B cell (primary cell): ENCODE measurements at regions not wholly inside any gene's neighbourhood (a gene's known extent, or its start where the extent isn't known, plus 50 kb on each side); places are given as distances from the start of the nearest gene placed in this dataset.

Experiments
- ATAC-seq: fragments of 200-7000 bp; cut with Tn5 transposase; one replicate; pipeline ENCODE4 v1.10.0; 2021; ENCODE audit warnings: low read depth, mild to moderate bottlenecking, moderate number of reproducible peaks, moderate library complexity
- CTCF ChIA-PET: fragments of 350-600 bp; sonication (Branson Sonifier 250); formaldehyde crosslinking; loops from one replicate; lab custom pipeline; 2021; ENCODE audit warnings: antibody characterized with exemption, inconsistent platforms; lab: Charles Lee
- POLR2A ChIA-PET: fragments of 350-600 bp; sonication (Branson Sonifier 250); formaldehyde crosslinking; loops from one replicate; lab custom pipeline; 2021; ENCODE audit warnings: antibody characterized with exemption; lab: Charles Lee
- DNase-seq: peaks from one replicate; pipeline ENCODE4 v3.0.0; 2013
- H2AFZ ChIP-seq: 2 replicates; pipeline ENCODE4 v1.6.1; 2012; ENCODE audit warnings: mild to moderate bottlenecking, low read depth, low read length; ENCODE audit not compliant: insufficient read depth, poor library complexity, severe bottlenecking
- H3K27ac ChIP-seq, 2 donors: 1 replicate in 1 of 2; 2 replicates in 1 of 2; pipeline ENCODE4 v1.5.1; 2012 to 2013; ENCODE audit warnings: low read length in 2 of 2, mild to moderate bottlenecking in 2 of 2, moderate library complexity in 1 of 2
- H3K27me3 ChIP-seq, 4 experiments: fragments of 200-600 bp in 1 of 4; sonication (generic) in 1 of 4; replicated peaks in 1 of 4; 1 replicate in 2 of 4; 2 replicates in 2 of 4; pipeline versions ENCODE4 v1.6.1 to v1.7.0; 2013 to 2016; ENCODE audit warnings: low read length in 3 of 4, mild to moderate bottlenecking in 2 of 4, mixed read lengths in 1 of 4, moderate library complexity in 1 of 4; ENCODE audit not compliant: insufficient read depth in 4 of 4, control insufficient read depth in 3 of 4; ENCODE audit errors: control extremely low read depth in 1 of 4
- H3K36me3 ChIP-seq, 2 experiments: replicated peaks in 1 of 2; 1 replicate in 1 of 2; 2 replicates in 1 of 2; pipeline versions ENCODE4 v1.6.1 to v1.7.1; 2013; ENCODE audit warnings: low read length in 1 of 2; ENCODE audit not compliant: insufficient read depth in 2 of 2, control insufficient read depth in 1 of 2; ENCODE audit errors: control extremely low read depth in 1 of 2, extremely low read depth in 1 of 2
- H3K4me1 ChIP-seq, 2 donors: fragments of 200-600 bp in 1 of 2; sonication (generic) in 1 of 2; 1 replicate in 1 of 2; 2 replicates in 1 of 2; pipeline versions ENCODE4 v1.5.1 to v1.6.1; 2013 to 2017; ENCODE audit warnings: low read length in 2 of 2; ENCODE audit not compliant: control insufficient read depth in 2 of 2, insufficient read depth in 2 of 2
- H3K4me2 ChIP-seq: replicated peaks from 2 replicates; pipeline ENCODE3; 2012; ENCODE audit warnings: mild to moderate bottlenecking, low read depth, low read length; ENCODE audit not compliant: poor library complexity, severe bottlenecking
- H3K4me3 ChIP-seq, 5 experiments: fragments of 200-600 bp in 1 of 5; sonication (generic) in 1 of 5; 1 replicate in 3 of 5; 2 replicates in 2 of 5; pipeline versions ENCODE4 v1.5.1 to v1.7.0; 2011 to 2016; ENCODE audit warnings: low read length in 4 of 5, mild to moderate bottlenecking in 4 of 5, low read depth in 2 of 5, control low read depth in 1 of 5, moderate library complexity in 1 of 5; ENCODE audit not compliant: insufficient read depth in 1 of 5; ENCODE audit errors: control extremely low read depth in 1 of 5, extremely low read depth in 1 of 5
- H3K79me2 ChIP-seq: fragments of 200-600 bp; sonication (generic); one replicate; pipeline ENCODE4 v1.6.0; 2016; ENCODE audit warnings: low read length; ENCODE audit not compliant: control insufficient read depth, insufficient read depth
- H3K9ac ChIP-seq: fragments of 200-600 bp; sonication (generic); 2 replicates; pipeline ENCODE4 v1.6.1; 2017; ENCODE audit warnings: mild to moderate bottlenecking, low read length, moderate library complexity
- H3K9me3 ChIP-seq, 3 donors: one replicate each; pipeline versions ENCODE4 v1.6.1 to v1.7.1; 2013; ENCODE audit warnings: low read length in 2 of 3; ENCODE audit not compliant: control insufficient read depth in 2 of 3, insufficient read depth in 1 of 3; ENCODE audit errors: control extremely low read depth in 1 of 3
- H4K20me1 ChIP-seq: 2 replicates; pipeline ENCODE4 v1.6.0; 2012; ENCODE audit warnings: mild to moderate bottlenecking, low read length; ENCODE audit not compliant: insufficient read depth, control insufficient read depth, poor library complexity, severe bottlenecking
- H3K27ac Mint-ChIP-seq: one replicate; pipeline ENCODE4 v1.8.0; 2021; ENCODE audit warnings: mixed read lengths
- H3K27me3 Mint-ChIP-seq: one replicate; pipeline ENCODE4 v1.8.0; 2021; ENCODE audit warnings: mixed read lengths
- H3K4me1 Mint-ChIP-seq: one replicate; pipeline ENCODE4 v1.8.0; 2021; ENCODE audit warnings: mixed read lengths
- H3K4me3 Mint-ChIP-seq: one replicate; pipeline ENCODE4 v1.8.0; 2021; ENCODE audit warnings: mixed read lengths
- H3K9me3 Mint-ChIP-seq: one replicate; pipeline ENCODE4 v1.8.0; 2022; ENCODE audit warnings: mixed read lengths; ENCODE audit not compliant: insufficient read depth
- EZH2 ChIP-seq: IDR thresholded peaks from 2 replicates; pipeline ENCODE4 v1.6.1; 2012; ENCODE audit warnings: borderline replicate concordance, low read depth, mild to moderate bottlenecking, moderate library complexity, low read length; ENCODE audit not compliant: insufficient read depth, poor library complexity, severe bottlenecking
- WGBS: methylation state at CpG from one replicate; pipeline ENCODE4 v1.1.5; 2013; ENCODE audit warnings: missing lambda C conversion rate; ENCODE audit not compliant: insufficient coverage; 5-methylcytosine and 5-hydroxymethylcytosine counted together
- intact Hi-C: fragments of 100-400 bp; cut with micrococcal nuclease; formaldehyde crosslinking; loops from one replicate; pipeline ENCODE4 v1.10.0; 2022
- TF ChIP-seq, protein P1 (sequence below): fragments of 200-600 bp; IDR thresholded peaks from one replicate; pipeline ENCODE4 v1.8.0; 2022; ENCODE audit warnings: antibody characterized with exemption, mild to moderate bottlenecking

DNA sequence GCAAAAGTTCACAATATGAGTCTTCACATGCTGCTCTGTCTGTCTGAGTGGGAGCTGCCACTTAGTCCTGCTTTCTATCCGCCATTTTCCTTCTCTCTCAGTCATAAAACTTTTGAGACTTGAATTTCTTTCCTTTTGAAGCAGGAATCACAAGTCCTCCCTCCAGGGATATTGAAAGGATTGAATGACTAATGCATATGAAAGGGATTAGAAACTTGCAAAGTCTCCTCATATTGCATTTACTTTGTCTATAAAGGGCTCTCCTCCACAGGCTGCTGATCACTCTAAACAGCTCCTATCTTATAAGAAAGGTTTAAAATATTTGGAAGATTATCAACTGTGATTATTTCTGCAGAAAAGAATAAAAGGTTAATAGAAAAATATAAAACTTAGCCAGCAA lies 879.1 kb downstream of the ARAP2 start:
- Histone ChIP-seq H2AFZ (no peak overlapping the region), H3K27me3 (no peaks in the 10 kb centered on the region), H3K4me1 (no peaks in the 10 kb centered on the region), H3K79me2 (no peaks in the 10 kb centered on the region), H3K9ac (no peak overlapping the region), H3K36me3 (no peaks in the 10 kb centered on the region), H3K4me3 (no peak overlapping the region), H3K9me3 (peaks cover 0 to 9% (median 1%) of the 10 kb centered on the region in 3 donors), H3K4me2 (no peak overlapping the region), H4K20me1 (no peaks in the 10 kb centered on the region), H3K27ac (no peak overlapping the region)
- ATAC-seq (no peak), DNase-seq (no peak)
- Mint-ChIP-seq H3K27me3 (no peaks in the 10 kb centered on the region), H3K4me1 (no peaks in the 10 kb centered on the region), H3K4me3 (no peak overlapping the region), H3K27ac (no peak overlapping the region), H3K9me3 (peaks cover 4% of the 10 kb centered on the region)
- no CpG with 5 or more reads among the region's 1 CpG for WGBS
- POLR2A ChIA-PET: no interaction called here
- intact Hi-C loops: no loop called here
- TF ChIP-seq EZH2: no peak
- TF ChIP-seq, protein P1, sequence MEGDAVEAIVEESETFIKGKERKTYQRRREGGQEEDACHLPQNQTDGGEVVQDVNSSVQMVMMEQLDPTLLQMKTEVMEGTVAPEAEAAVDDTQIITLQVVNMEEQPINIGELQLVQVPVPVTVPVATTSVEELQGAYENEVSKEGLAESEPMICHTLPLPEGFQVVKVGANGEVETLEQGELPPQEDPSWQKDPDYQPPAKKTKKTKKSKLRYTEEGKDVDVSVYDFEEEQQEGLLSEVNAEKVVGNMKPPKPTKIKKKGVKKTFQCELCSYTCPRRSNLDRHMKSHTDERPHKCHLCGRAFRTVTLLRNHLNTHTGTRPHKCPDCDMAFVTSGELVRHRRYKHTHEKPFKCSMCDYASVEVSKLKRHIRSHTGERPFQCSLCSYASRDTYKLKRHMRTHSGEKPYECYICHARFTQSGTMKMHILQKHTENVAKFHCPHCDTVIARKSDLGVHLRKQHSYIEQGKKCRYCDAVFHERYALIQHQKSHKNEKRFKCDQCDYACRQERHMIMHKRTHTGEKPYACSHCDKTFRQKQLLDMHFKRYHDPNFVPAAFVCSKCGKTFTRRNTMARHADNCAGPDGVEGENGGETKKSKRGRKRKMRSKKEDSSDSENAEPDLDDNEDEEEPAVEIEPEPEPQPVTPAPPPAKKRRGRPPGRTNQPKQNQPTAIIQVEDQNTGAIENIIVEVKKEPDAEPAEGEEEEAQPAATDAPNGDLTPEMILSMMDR: no peak
- CTCF ChIA-PET: no interaction called here

DNA sequence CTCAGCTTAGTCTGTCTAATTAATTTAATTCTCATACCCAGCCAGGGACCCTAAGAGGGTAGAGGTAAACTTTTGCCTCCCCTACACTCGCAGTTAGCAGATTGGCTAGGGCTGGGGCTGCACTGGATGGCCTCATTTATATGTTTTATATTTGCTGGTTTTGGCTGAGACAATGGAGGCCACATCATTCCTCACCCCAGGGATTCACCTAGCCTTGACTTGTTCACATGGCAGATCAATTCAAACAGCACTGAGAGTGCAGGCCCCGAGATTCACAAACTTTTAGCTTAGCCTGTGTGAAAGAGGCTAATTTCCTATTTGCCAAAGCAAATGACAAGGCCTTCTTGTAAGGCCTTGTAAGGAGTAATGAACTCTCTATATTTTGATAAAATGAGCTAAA lies 844.4 kb downstream of the ARAP2 start:
- no peaks in the 10 kb centered on the region for H3K79me2 ChIP-seq
- H3K4me2 ChIP-seq: no peak overlapping the region
- no peaks in the 10 kb centered on the region for H3K36me3 ChIP-seq
- no peaks in the 10 kb centered on the region for H3K9me3 ChIP-seq
- no peak overlapping the region for H3K4me3 ChIP-seq
- no CpG with 5 or more reads among the region's 2 CpGs for WGBS
- POLR2A ChIA-PET: no interaction called here
- no peaks in the 10 kb centered on the region for H3K27me3 ChIP-seq
- H3K4me3 Mint-ChIP-seq: no peak overlapping the region
- no peaks in the 10 kb centered on the region for H3K4me1 ChIP-seq
- H2AFZ ChIP-seq: no peak overlapping the region
- DNase-seq: no peak
- H3K27ac Mint-ChIP-seq: no peak overlapping the region
- no peaks in the 10 kb centered on the region for H3K4me1 Mint-ChIP-seq
- intact Hi-C loops: no loop called here
- CTCF ChIA-PET: no interaction called here
- H3K27me3 Mint-ChIP-seq: no peaks in the 10 kb centered on the region
- no peak overlapping the region for H3K9ac ChIP-seq
- no peaks in the 10 kb centered on the region for H4K20me1 ChIP-seq
- ATAC-seq: no peak
- H3K9me3 Mint-ChIP-seq: no peaks in the 10 kb centered on the region
- no peak overlapping the region for H3K27ac ChIP-seq
- TF ChIP-seq EZH2: no peak
- TF ChIP-seq, protein P1: no peak
